Liver (tissue), 8 donors: ENCODE measurements at regions not wholly inside any gene's neighbourhood (a gene's known extent, or its start where the extent isn't known, plus 50 kb on each side); places are given as distances from the start of the nearest gene placed in this dataset.

Source experiments
- DNase-seq: peaks from one replicate; pipeline ENCODE4 v3.0.0-alpha.2; 2017; ENCODE audit warnings: low spot score
- H3K27ac ChIP-seq, 2 donors: one replicate each; pipeline ENCODE4 v1.7.0; 2013; ENCODE audit warnings: inconsistent platforms in 2 of 2, low read length in 2 of 2, control low read depth in 1 of 2, low read depth in 1 of 2, mild to moderate bottlenecking in 1 of 2
- H3K27me3 ChIP-seq, 4 donors: one replicate each; pipeline versions ENCODE4 v1.6.1 to v1.7.0; 2013; ENCODE audit warnings: low read length in 3 of 4, inconsistent platforms in 1 of 4, mild to moderate bottlenecking in 1 of 4, moderate library complexity in 1 of 4; ENCODE audit not compliant: control insufficient read depth in 4 of 4, insufficient read depth in 4 of 4
- H3K36me3 ChIP-seq, 4 donors: one replicate each; pipeline versions ENCODE4 v1.6.1 to v1.7.0; 2013; ENCODE audit warnings: low read length in 3 of 4, mild to moderate bottlenecking in 3 of 4, low read depth in 1 of 4, moderate library complexity in 1 of 4; ENCODE audit not compliant: control insufficient read depth in 4 of 4, insufficient read depth in 3 of 4
- H3K4me1 ChIP-seq, 4 donors: one replicate each; pipeline versions ENCODE4 v1.6.1 to v1.7.0; 2013; ENCODE audit warnings: low read length in 3 of 4, mild to moderate bottlenecking in 3 of 4, moderate library complexity in 1 of 4; ENCODE audit not compliant: control insufficient read depth in 4 of 4, insufficient read depth in 4 of 4
- H3K4me3 ChIP-seq, 3 donors: one replicate each; pipeline versions ENCODE4 v1.6.1 to v1.7.0; 2013; ENCODE audit warnings: low read length in 3 of 3, control low read depth in 1 of 3, low read depth in 1 of 3, mild to moderate bottlenecking in 1 of 3
- H3K9ac ChIP-seq, 2 donors: one replicate each; pipeline ENCODE4 v1.7.0; 2013; ENCODE audit warnings: low read length in 2 of 2, mild to moderate bottlenecking in 2 of 2, moderate library complexity in 2 of 2, control low read depth in 1 of 2, low read depth in 1 of 2
- H3K9me3 ChIP-seq, 4 donors: one replicate each; pipeline versions ENCODE4 v1.6.1 to v1.7.0; 2013; ENCODE audit warnings: low read length in 3 of 4; ENCODE audit not compliant: control insufficient read depth in 4 of 4
- EGR1 ChIP-seq, 2 donors: IDR thresholded peaks; 2 replicates each; pipeline ENCODE4 v1.6.1; 2016 to 2018; ENCODE audit warnings: antibody characterized with exemption in 2 of 2, low read depth in 2 of 2
- FOXA1 ChIP-seq: IDR thresholded peaks from 2 replicates; pipeline ENCODE4 v1.6.1; 2016; ENCODE audit warnings: antibody characterized with exemption
- FOXA2 ChIP-seq: IDR thresholded peaks from 2 replicates; pipeline ENCODE4 v1.6.1; 2016; ENCODE audit warnings: antibody characterized with exemption
- GABPA ChIP-seq, 2 donors: IDR thresholded peaks in 1 of 2; conservative IDR thresholded peaks in 1 of 2; 2 replicates each; pipeline ENCODE4 v1.6.1; 2016; ENCODE audit warnings: antibody characterized with exemption in 2 of 2, mild to moderate bottlenecking in 1 of 2, moderate library complexity in 1 of 2
- HNF4A ChIP-seq, 2 donors: conservative IDR thresholded peaks; 2 replicates each; pipeline ENCODE4 v1.6.1; 2016; ENCODE audit warnings: antibody characterized with exemption in 2 of 2, mild to moderate bottlenecking in 2 of 2
- HNF4G ChIP-seq: IDR thresholded peaks from 2 replicates; pipeline ENCODE4 v1.6.1; 2016; ENCODE audit warnings: antibody characterized with exemption
- JUND ChIP-seq, 2 donors: IDR thresholded peaks; 2 replicates each; pipeline ENCODE4 v1.6.1; 2016; ENCODE audit warnings: antibody characterized with exemption in 2 of 2
- NR2F2 ChIP-seq: IDR thresholded peaks from 2 replicates; pipeline ENCODE4 v1.6.1; 2016; ENCODE audit warnings: antibody characterized with exemption
- RAD21 ChIP-seq, 2 donors: IDR thresholded peaks; 2 replicates each; pipeline ENCODE4 v1.6.1; 2016; ENCODE audit warnings: antibody characterized with exemption in 2 of 2, mild to moderate bottlenecking in 2 of 2
- RXRA ChIP-seq, 2 donors: IDR thresholded peaks; 2 replicates each; pipeline ENCODE4 v1.6.1; 2017 to 2018; ENCODE audit warnings: antibody characterized with exemption in 2 of 2, mild to moderate bottlenecking in 1 of 2
- SP1 ChIP-seq: IDR thresholded peaks from 2 replicates; pipeline ENCODE4 v1.6.1; 2018; ENCODE audit warnings: antibody characterized with exemption, mild to moderate bottlenecking
- TAF1 ChIP-seq: conservative IDR thresholded peaks from 2 replicates; pipeline ENCODE4 v1.6.1; 2016; ENCODE audit warnings: antibody characterized with exemption, mild to moderate bottlenecking
- YY1 ChIP-seq: IDR thresholded peaks from 2 replicates; pipeline ENCODE4 v1.6.1; 2016; ENCODE audit warnings: antibody characterized with exemption, mild to moderate bottlenecking
- WGBS: extraction: QIAGEN DNeasy Blood & Tissue Kit; methylation state at CpG from one replicate; pipeline ENCODE4 v1.1.7; 2013; 5-methylcytosine and 5-hydroxymethylcytosine counted together
- TF ChIP-seq, protein P1 (sequence below): fragments of 150-350 bp; IDR thresholded peaks from 2 replicates; pipeline ENCODE4 v1.5.1; 2017; ENCODE audit warnings: improper control_type of control experiment, low read depth, low read length; ENCODE audit not compliant: missing input control
- TF ChIP-seq, protein P2 (sequence below): IDR thresholded peaks from 2 replicates; pipeline ENCODE4 v1.6.1; 2016; ENCODE audit warnings: antibody characterized with exemption, mild to moderate bottlenecking
- TF ChIP-seq, protein P3 (sequence below): IDR thresholded peaks from 2 replicates; pipeline ENCODE4 v1.6.1; 2016; ENCODE audit warnings: antibody characterized with exemption
- TF ChIP-seq, protein P4 (sequence below): IDR thresholded peaks from 2 replicates; pipeline ENCODE4 v1.6.1; 2016; ENCODE audit warnings: antibody characterized with exemption
- TF ChIP-seq, protein P5 (sequence below): IDR thresholded peaks from 2 replicates; pipeline ENCODE4 v1.6.1; 2016; ENCODE audit warnings: antibody characterized with exemption
- donor health status: healthy.
- donor health status: healthy.
- donor health status: healthy.
- donor health status: healthy.
- donor health status: healthy.

DNA sequence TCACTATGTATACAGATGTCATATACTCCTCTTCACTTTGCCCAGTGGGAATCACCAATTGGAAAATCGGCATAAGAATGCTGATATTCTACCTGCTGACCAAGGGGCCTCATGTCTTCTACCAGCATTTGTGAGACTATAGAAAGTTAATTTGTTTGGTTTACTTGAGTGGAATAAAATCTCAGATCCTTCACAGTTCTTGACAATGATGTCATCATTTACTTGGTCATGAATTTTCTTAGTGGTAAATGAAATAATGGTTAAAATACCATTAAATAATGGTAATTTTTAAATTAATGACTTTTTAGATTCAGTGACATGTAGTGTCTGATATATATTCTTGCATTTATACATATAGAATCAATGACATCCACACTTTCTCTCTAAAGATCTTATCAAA lies 1052.6 kb downstream of the ADGRL3 start:
- no peaks in the 10 kb centered on the region for H3K4me1 ChIP-seq
- 69% methylated on average over 1 of the region's 1 CpG for WGBS
- H3K9ac ChIP-seq: no peak overlapping the region
- TF ChIP-seq RAD21 (IDR thresholded peaks at IDR 0.05): no peak
- no peak for TF ChIP-seq SP1
- no peak for TF ChIP-seq HNF4A (conservative IDR thresholded peaks at IDR 0.05)
- TF ChIP-seq RXRA (IDR thresholded peaks at IDR 0.05): no peak
- TF ChIP-seq YY1: no peak
- TF ChIP-seq, protein P1, sequence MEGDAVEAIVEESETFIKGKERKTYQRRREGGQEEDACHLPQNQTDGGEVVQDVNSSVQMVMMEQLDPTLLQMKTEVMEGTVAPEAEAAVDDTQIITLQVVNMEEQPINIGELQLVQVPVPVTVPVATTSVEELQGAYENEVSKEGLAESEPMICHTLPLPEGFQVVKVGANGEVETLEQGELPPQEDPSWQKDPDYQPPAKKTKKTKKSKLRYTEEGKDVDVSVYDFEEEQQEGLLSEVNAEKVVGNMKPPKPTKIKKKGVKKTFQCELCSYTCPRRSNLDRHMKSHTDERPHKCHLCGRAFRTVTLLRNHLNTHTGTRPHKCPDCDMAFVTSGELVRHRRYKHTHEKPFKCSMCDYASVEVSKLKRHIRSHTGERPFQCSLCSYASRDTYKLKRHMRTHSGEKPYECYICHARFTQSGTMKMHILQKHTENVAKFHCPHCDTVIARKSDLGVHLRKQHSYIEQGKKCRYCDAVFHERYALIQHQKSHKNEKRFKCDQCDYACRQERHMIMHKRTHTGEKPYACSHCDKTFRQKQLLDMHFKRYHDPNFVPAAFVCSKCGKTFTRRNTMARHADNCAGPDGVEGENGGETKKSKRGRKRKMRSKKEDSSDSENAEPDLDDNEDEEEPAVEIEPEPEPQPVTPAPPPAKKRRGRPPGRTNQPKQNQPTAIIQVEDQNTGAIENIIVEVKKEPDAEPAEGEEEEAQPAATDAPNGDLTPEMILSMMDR: no peak
- no peak for TF ChIP-seq HNF4G
- no peak for TF ChIP-seq FOXA1
- no peak for TF ChIP-seq TAF1
- TF ChIP-seq, protein P2, sequence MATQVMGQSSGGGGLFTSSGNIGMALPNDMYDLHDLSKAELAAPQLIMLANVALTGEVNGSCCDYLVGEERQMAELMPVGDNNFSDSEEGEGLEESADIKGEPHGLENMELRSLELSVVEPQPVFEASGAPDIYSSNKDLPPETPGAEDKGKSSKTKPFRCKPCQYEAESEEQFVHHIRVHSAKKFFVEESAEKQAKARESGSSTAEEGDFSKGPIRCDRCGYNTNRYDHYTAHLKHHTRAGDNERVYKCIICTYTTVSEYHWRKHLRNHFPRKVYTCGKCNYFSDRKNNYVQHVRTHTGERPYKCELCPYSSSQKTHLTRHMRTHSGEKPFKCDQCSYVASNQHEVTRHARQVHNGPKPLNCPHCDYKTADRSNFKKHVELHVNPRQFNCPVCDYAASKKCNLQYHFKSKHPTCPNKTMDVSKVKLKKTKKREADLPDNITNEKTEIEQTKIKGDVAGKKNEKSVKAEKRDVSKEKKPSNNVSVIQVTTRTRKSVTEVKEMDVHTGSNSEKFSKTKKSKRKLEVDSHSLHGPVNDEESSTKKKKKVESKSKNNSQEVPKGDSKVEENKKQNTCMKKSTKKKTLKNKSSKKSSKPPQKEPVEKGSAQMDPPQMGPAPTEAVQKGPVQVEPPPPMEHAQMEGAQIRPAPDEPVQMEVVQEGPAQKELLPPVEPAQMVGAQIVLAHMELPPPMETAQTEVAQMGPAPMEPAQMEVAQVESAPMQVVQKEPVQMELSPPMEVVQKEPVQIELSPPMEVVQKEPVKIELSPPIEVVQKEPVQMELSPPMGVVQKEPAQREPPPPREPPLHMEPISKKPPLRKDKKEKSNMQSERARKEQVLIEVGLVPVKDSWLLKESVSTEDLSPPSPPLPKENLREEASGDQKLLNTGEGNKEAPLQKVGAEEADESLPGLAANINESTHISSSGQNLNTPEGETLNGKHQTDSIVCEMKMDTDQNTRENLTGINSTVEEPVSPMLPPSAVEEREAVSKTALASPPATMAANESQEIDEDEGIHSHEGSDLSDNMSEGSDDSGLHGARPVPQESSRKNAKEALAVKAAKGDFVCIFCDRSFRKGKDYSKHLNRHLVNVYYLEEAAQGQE: no peak
- TF ChIP-seq, protein P3, sequence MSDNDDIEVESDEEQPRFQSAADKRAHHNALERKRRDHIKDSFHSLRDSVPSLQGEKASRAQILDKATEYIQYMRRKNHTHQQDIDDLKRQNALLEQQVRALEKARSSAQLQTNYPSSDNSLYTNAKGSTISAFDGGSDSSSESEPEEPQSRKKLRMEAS: no peak
- TF ChIP-seq JUND (IDR thresholded peaks at IDR 0.05): no peak
- TF ChIP-seq EGR1 (IDR thresholded peaks at IDR 0.05; ENCODE audit: low read depth in 2 of 2): no peak
- no peak for TF ChIP-seq FOXA2
- TF ChIP-seq, protein P4, sequence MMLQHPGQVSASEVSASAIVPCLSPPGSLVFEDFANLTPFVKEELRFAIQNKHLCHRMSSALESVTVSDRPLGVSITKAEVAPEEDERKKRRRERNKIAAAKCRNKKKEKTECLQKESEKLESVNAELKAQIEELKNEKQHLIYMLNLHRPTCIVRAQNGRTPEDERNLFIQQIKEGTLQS: no peak
- TF ChIP-seq GABPA (IDR thresholded peaks at IDR 0.05 in 1 of 2, conservative IDR thresholded peaks at IDR 0.05 in 1 of 2): no peak
- no peaks in the 10 kb centered on the region for H3K27me3 ChIP-seq
- no peak for DNase-seq
- no peak overlapping the region for H3K27ac ChIP-seq
- H3K4me3 ChIP-seq: no peak overlapping the region
- H3K9me3 ChIP-seq: no peaks in the 10 kb centered on the region
- no peaks in the 10 kb centered on the region for H3K36me3 ChIP-seq

DNA sequence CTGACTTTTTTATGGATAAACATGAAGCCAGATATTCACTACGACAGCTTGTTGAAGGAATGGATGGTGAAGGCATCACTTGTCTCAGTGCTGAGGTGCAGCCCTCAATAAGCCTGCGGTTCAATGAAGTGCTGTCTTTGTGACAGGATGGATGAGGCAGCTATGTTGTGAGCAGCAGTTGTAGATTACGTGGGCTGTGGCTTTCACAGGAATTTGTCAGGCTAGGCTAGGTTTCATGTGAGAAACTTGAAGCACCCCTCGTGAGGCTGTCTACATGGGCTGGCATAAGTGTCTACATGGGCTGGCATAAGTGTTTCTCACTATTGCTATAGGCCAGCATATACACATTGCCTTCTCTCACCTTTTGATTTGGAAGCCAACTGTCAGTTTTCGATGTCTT lies 1050.0 kb downstream of the ADGRL3 start:
- WGBS: 60% methylated on average over 5 of the region's 5 CpGs
- Histone ChIP-seq H3K27ac (no peak overlapping the region), H3K4me1 (no peaks in the 10 kb centered on the region), H3K9me3 (no peaks in the 10 kb centered on the region), H3K27me3 (no peaks in the 10 kb centered on the region), H3K36me3 (no peaks in the 10 kb centered on the region), H3K9ac (no peak overlapping the region), H3K4me3 (no peak overlapping the region)
- no peak for TF ChIP-seq SP1
- TF ChIP-seq HNF4G: no peak
- TF ChIP-seq, protein P1: no peak
- TF ChIP-seq TAF1: no peak
- no peak for TF ChIP-seq RXRA (IDR thresholded peaks at IDR 0.05)
- no peak for TF ChIP-seq NR2F2
- TF ChIP-seq, protein P3: no peak
- TF ChIP-seq, protein P2: no peak
- TF ChIP-seq, protein P5, sequence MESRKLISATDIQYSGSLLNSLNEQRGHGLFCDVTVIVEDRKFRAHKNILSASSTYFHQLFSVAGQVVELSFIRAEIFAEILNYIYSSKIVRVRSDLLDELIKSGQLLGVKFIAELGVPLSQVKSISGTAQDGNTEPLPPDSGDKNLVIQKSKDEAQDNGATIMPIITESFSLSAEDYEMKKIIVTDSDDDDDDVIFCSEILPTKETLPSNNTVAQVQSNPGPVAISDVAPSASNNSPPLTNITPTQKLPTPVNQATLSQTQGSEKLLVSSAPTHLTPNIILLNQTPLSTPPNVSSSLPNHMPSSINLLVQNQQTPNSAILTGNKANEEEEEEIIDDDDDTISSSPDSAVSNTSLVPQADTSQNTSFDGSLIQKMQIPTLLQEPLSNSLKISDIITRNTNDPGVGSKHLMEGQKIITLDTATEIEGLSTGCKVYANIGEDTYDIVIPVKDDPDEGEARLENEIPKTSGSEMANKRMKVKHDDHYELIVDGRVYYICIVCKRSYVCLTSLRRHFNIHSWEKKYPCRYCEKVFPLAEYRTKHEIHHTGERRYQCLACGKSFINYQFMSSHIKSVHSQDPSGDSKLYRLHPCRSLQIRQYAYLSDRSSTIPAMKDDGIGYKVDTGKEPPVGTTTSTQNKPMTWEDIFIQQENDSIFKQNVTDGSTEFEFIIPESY: no peak
- TF ChIP-seq GABPA (IDR thresholded peaks at IDR 0.05 in 1 of 2, conservative IDR thresholded peaks at IDR 0.05 in 1 of 2): no peak
- TF ChIP-seq RAD21 (IDR thresholded peaks at IDR 0.05): no peak
- TF ChIP-seq EGR1 (IDR thresholded peaks at IDR 0.05; ENCODE audit: low read depth in 2 of 2): no peak
- no peak for TF ChIP-seq FOXA2
- no peak for DNase-seq
